Ishikawa (cell line): ENCODE measurements at regions not wholly inside any gene's neighbourhood (a gene's known extent, or its start where the extent isn't known, plus 50 kb on each side); places are given as distances from the start of the nearest gene placed in this dataset.

Experiments
- CEBPB ChIP-seq: IDR thresholded peaks from 2 replicates; pipeline ENCODE4 v1.6.1; 2012
- CREB1 ChIP-seq: IDR thresholded peaks from 2 replicates; pipeline ENCODE4 v1.6.1; 2012; ENCODE audit warnings: low read depth
- EGR1 ChIP-seq: IDR thresholded peaks from 2 replicates; pipeline ENCODE4 v1.6.1; 2012
- EP300 ChIP-seq: IDR thresholded peaks from 2 replicates; pipeline ENCODE4 v1.6.1; 2012; ENCODE audit warnings: borderline replicate concordance
- FOXM1 ChIP-seq: IDR thresholded peaks from 2 replicates; pipeline ENCODE4 v1.6.1; 2012; ENCODE audit warnings: low read depth, borderline replicate concordance
- NFIC ChIP-seq: IDR thresholded peaks from 2 replicates; pipeline ENCODE4 v1.6.1; 2012
- RAD21 ChIP-seq: IDR thresholded peaks from 2 replicates; pipeline ENCODE4 v1.6.1; 2012; ENCODE audit warnings: low read depth
- TAF1 ChIP-seq: IDR thresholded peaks from 2 replicates; pipeline ENCODE4 v1.6.1; 2012; ENCODE audit warnings: low read depth, mild to moderate bottlenecking
- TCF12 ChIP-seq: IDR thresholded peaks from 2 replicates; pipeline ENCODE4 v1.6.1; 2012; ENCODE audit warnings: low read depth
- TEAD4 ChIP-seq: IDR thresholded peaks from 2 replicates; pipeline ENCODE4 v1.6.1; 2012
- YY1 ChIP-seq: IDR thresholded peaks from 2 replicates; pipeline ENCODE4 v1.6.1; 2012; ENCODE audit warnings: low read depth
- ZBTB7A ChIP-seq: IDR thresholded peaks from 2 replicates; pipeline ENCODE4 v1.6.1; 2012; ENCODE audit warnings: low read depth
- TF ChIP-seq, protein P1 (sequence below): IDR thresholded peaks from 2 replicates; pipeline ENCODE4 v1.6.1; 2012; ENCODE audit warnings: low read depth, mild to moderate bottlenecking
- TF ChIP-seq, protein P2 (sequence below): IDR thresholded peaks from 2 replicates; pipeline ENCODE4 v1.6.1; 2012
- TF ChIP-seq, protein P3 (sequence below): IDR thresholded peaks from 2 replicates; pipeline ENCODE4 v1.6.1; 2012

DNA sequence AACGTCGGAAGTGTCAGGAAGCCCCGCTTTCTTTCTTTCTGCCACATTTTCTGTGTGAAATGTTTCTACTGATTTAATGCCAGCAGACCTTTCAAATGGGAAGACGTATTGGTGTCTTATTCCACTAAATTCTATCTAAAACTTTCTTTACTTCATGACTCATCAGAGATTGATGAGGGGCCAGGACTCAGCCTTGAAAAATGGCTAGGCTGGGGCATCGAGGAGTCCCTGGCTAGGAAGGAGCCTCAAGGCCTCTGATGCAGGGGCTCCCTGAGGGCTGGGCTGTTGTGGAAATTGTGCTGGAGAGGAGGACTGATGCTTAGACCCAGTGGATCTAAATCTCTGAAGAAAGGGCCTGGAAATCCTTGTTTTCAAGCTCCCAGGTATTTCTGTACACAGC lies 192.8 kb upstream of the PDE10A start:
- TF ChIP-seq NFIC, result no peak
- TF ChIP-seq TCF12, result no peak
- TF ChIP-seq CREB1, result no peak
- no peak for TF ChIP-seq RAD21
- TF ChIP-seq, protein P1, sequence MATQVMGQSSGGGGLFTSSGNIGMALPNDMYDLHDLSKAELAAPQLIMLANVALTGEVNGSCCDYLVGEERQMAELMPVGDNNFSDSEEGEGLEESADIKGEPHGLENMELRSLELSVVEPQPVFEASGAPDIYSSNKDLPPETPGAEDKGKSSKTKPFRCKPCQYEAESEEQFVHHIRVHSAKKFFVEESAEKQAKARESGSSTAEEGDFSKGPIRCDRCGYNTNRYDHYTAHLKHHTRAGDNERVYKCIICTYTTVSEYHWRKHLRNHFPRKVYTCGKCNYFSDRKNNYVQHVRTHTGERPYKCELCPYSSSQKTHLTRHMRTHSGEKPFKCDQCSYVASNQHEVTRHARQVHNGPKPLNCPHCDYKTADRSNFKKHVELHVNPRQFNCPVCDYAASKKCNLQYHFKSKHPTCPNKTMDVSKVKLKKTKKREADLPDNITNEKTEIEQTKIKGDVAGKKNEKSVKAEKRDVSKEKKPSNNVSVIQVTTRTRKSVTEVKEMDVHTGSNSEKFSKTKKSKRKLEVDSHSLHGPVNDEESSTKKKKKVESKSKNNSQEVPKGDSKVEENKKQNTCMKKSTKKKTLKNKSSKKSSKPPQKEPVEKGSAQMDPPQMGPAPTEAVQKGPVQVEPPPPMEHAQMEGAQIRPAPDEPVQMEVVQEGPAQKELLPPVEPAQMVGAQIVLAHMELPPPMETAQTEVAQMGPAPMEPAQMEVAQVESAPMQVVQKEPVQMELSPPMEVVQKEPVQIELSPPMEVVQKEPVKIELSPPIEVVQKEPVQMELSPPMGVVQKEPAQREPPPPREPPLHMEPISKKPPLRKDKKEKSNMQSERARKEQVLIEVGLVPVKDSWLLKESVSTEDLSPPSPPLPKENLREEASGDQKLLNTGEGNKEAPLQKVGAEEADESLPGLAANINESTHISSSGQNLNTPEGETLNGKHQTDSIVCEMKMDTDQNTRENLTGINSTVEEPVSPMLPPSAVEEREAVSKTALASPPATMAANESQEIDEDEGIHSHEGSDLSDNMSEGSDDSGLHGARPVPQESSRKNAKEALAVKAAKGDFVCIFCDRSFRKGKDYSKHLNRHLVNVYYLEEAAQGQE, result no peak
- TF ChIP-seq, protein P2, sequence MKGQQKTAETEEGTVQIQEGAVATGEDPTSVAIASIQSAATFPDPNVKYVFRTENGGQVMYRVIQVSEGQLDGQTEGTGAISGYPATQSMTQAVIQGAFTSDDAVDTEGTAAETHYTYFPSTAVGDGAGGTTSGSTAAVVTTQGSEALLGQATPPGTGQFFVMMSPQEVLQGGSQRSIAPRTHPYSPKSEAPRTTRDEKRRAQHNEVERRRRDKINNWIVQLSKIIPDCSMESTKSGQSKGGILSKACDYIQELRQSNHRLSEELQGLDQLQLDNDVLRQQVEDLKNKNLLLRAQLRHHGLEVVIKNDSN, result no peak
- TF ChIP-seq, protein P3, sequence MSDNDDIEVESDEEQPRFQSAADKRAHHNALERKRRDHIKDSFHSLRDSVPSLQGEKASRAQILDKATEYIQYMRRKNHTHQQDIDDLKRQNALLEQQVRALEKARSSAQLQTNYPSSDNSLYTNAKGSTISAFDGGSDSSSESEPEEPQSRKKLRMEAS, result no peak
- TF ChIP-seq YY1, result no peak
- no peak for TF ChIP-seq EP300
- TF ChIP-seq FOXM1, result no peak
- no peak for TF ChIP-seq CEBPB
- no peak for TF ChIP-seq TAF1
- TF ChIP-seq ZBTB7A, result no peak
- TF ChIP-seq TEAD4, result no peak
- no peak for TF ChIP-seq EGR1

DNA sequence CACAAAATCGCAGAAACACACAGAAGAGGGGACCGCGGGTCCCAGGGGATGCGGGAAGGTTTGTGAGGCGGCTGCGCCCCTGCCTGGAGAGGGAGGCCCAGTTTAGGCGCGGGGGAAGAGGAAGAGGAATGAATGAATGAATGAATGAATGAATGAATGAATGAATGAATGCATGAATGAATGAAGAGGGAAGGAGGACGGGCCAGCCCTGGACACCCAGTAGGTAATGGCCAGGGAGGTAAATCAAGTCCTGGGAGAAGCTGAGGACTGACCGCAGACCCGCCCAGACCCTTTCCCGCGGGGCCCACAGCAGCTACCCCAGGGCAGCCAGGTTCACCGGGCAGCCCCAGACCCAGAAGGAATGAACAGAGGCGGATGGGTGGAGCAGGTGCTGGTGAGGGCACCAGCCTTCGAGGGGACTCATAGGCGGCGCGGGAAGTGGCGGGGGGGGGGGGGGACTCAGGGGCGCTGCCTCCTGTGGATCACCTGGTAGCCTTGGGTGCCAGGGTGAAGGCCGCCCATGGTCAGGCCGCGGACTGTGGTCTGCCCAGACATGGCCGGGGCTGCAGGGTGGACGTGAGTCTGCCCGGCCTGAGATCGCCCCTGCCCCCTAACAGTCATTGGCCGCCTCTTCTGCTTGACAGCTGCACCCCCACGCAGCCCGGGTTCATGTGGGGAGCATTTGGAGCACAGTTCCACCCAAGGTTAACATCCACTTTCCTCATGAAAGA lies 192.0 kb upstream of the PDE10A start:
- TF ChIP-seq CEBPB (no peak), FOXM1 (no peak), TEAD4 (no peak), NFIC (no peak), CREB1 (no peak), ZBTB7A (no peak)
- TF ChIP-seq, protein P1, result no peak

DNA sequence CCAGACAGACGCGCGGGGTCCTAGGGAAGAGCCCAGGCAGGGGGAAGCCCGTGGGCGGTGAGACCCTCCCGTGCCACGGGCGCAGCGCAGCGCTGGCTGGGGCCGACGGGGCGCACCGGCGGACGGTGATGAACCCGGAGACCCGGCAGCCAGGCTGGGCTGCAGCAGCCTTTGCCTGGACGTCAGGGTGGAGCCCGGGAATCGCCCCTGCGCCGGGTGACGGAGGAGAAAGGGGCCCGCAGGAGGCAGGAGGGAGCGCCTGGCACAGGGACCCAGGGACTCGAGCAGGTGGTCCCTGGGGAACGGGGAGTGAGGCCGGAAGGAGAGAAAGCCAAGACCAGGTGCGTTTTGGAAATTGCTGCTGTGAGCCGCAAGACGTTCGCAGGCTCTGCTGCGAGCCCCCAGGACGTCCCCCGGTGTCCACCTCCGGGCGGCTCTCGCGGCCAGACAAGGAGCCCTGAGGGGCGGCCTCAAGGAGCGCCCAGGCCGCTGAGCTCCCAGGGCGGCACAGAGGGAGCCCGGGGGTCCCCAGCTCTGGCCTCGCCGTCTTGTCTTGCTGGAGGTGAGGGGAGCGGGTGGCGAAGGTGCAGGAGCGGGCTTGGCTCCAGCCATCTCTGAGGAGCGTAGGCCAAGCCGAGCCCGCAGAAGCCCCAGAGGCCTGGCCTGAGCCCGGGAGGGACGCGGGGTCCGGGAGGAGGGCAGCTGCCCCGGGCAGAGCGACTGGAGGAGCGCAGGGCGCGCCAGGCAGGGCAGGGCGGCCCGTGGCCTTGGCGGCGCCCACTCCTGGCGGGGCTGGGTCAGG lies 191.2 kb upstream of the PDE10A start:
- no peak for TF ChIP-seq EGR1
- TF ChIP-seq TAF1, result no peak
- TF ChIP-seq, protein P3, result no peak
- no peak for TF ChIP-seq YY1
- TF ChIP-seq CREB1, result no peak
- no peak for TF ChIP-seq TCF12
- TF ChIP-seq NFIC, result no peak
- TF ChIP-seq EP300, result no peak
- TF ChIP-seq ZBTB7A, result no peak
- TF ChIP-seq, protein P2, result no peak
- no peak for TF ChIP-seq CEBPB
- no peak for TF ChIP-seq TEAD4
- TF ChIP-seq FOXM1, result no peak
- TF ChIP-seq, protein P1, result no peak

DNA sequence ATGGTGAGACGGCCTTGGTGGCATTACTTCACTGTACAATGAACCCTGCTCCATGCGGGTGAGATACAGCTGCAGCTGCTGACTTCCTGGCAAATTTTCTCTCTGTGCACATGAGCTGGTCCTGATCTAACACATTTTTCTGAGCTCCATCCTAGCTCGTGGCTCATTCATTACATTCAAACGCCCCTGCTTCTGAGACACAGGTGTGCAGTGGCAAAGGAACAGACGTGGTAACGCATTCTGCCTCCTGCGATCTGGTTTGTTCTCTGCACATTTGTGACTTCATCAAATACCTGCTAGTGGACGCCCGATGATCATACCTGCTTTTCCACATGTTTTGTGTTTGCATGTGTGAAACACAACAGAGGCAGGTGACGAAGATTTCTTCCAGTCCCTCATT lies 189.6 kb upstream of the PDE10A start:
- TF ChIP-seq ZBTB7A (no peak), CEBPB (no peak), NFIC (no peak), TEAD4 (no peak), EP300 (no peak), FOXM1 (no peak), CREB1 (no peak), RAD21 (no peak), TAF1 (no peak), YY1 (no peak), EGR1 (no peak), TCF12 (no peak)
- TF ChIP-seq, protein P3, result no peak
- TF ChIP-seq, protein P1, result no peak
- TF ChIP-seq, protein P2, result no peak
